ENCODE measurements at regions not wholly inside any gene's neighbourhood (a gene's known extent, or its start where the extent isn't known, plus 50 kb on each side); places are given as distances from the start of the nearest gene placed in this dataset.

- Histone ChIP-seq H3K79me2 (no peaks in the 10 kb centered on the region), H3K4me1 (ENCODE audit: insufficient read depth) (no peaks in the 10 kb centered on the region), H3K4me2 (no peak overlapping the region), H3K4me3 (no peak overlapping the region), H4K20me1 (ENCODE audit: insufficient read depth, poor library complexity, severe bottlenecking) (no peaks in the 10 kb centered on the region), H2AFZ (no peak overlapping the region), H3K9me3 (ENCODE audit: low read depth) (no peaks in the 10 kb centered on the region), H3K27me3 (no peaks in the 10 kb centered on the region), H3K36me3 (replicated peaks; ENCODE audit: insufficient read depth, low read depth) (no peaks in the 10 kb centered on the region), H3K9me2 (replicated peaks; ENCODE audit: insufficient read depth) (no peaks in the 10 kb centered on the region), H3K27ac (no peak overlapping the region)
- TF ChIP-seq EZH2 (IDR thresholded peaks at IDR 0.05; ENCODE audit: borderline replicate concordance) (no peak), EZH2phosphoT487 (IDR thresholded peaks at IDR 0.05; ENCODE audit: low read depth, severe bottlenecking, unreplicated experiment) (no peak), CTCF (IDR thresholded peaks at IDR 0.05; ENCODE audit: poor library complexity) (no peak)
- no peak for DNase-seq (ENCODE audit: low spot score)
- 94% methylated on average over 10 of the region's 10 CpGs for WGBS (ENCODE audit: low lambda C conversion rate, missing lambda C conversion rate)
Measured at GRCh38 chr15:31831596-31831995, 198.7 kb upstream of the CHRNA7 start.

GRCh38 chr15:31834654-31835053, 195.7 kb upstream of the CHRNA7 start:
- 77% methylated on average over 3 of the region's 3 CpGs for WGBS (ENCODE audit: low lambda C conversion rate, missing lambda C conversion rate)

GRCh38 chr15:31839388-31839787, 190.9 kb upstream of the CHRNA7 start:
- TF ChIP-seq EZH2phosphoT487 (IDR thresholded peaks at IDR 0.05; ENCODE audit: low read depth, severe bottlenecking, unreplicated experiment): no peak
- TF ChIP-seq EZH2 (IDR thresholded peaks at IDR 0.05; ENCODE audit: borderline replicate concordance): no peak
- no peak for TF ChIP-seq CTCF (IDR thresholded peaks at IDR 0.05; ENCODE audit: poor library complexity)
- H2AFZ ChIP-seq: no peak overlapping the region
- H3K4me3 ChIP-seq: no peak overlapping the region
- no peak overlapping the region for H3K4me2 ChIP-seq
- no peaks in the 10 kb centered on the region for H3K27me3 ChIP-seq
- WGBS (ENCODE audit: low lambda C conversion rate, missing lambda C conversion rate): 87% methylated on average over 3 of the region's 3 CpGs
- no peaks in the 10 kb centered on the region for H3K9me2 ChIP-seq (replicated peaks; ENCODE audit: insufficient read depth)
- no peaks in the 10 kb centered on the region for H4K20me1 ChIP-seq (ENCODE audit: insufficient read depth, poor library complexity, severe bottlenecking)
- no peaks in the 10 kb centered on the region for H3K36me3 ChIP-seq (replicated peaks; ENCODE audit: insufficient read depth, low read depth)
- no peaks in the 10 kb centered on the region for H3K9me3 ChIP-seq (ENCODE audit: low read depth)
- H3K4me1 ChIP-seq (ENCODE audit: insufficient read depth): no peaks in the 10 kb centered on the region
- no peak for DNase-seq (ENCODE audit: low spot score)
- no peak overlapping the region for H3K27ac ChIP-seq
- no peaks in the 10 kb centered on the region for H3K79me2 ChIP-seq

More at GRCh38 chr15:31834654-31835053, 195.7 kb upstream of the CHRNA7 start:
- Histone ChIP-seq H3K4me2 (no peak overlapping the region), H3K9me3 (ENCODE audit: low read depth) (no peaks in the 10 kb centered on the region), H3K4me1 (ENCODE audit: insufficient read depth) (no peaks in the 10 kb centered on the region), H3K4me3 (no peak overlapping the region), H4K20me1 (ENCODE audit: insufficient read depth, poor library complexity, severe bottlenecking) (no peaks in the 10 kb centered on the region), H2AFZ (no peak overlapping the region), H3K27me3 (no peaks in the 10 kb centered on the region), H3K79me2 (no peaks in the 10 kb centered on the region), H3K36me3 (replicated peaks; ENCODE audit: insufficient read depth, low read depth) (no peaks in the 10 kb centered on the region), H3K9me2 (replicated peaks; ENCODE audit: insufficient read depth) (no peaks in the 10 kb centered on the region), H3K27ac (no peak overlapping the region)
- TF ChIP-seq CTCF (IDR thresholded peaks at IDR 0.05; ENCODE audit: poor library complexity) (no peak), EZH2 (IDR thresholded peaks at IDR 0.05; ENCODE audit: borderline replicate concordance) (no peak), EZH2phosphoT487 (IDR thresholded peaks at IDR 0.05; ENCODE audit: low read depth, severe bottlenecking, unreplicated experiment) (no peak)
- no peak for DNase-seq (ENCODE audit: low spot score)

Measured in hepatocyte (in vitro differentiated cells).